Superior temporal gyrus (tissue), 1 donor: ENCODE measurements at regions not wholly inside any gene's neighbourhood (a gene's known extent, or its start where the extent isn't known, plus 50 kb on each side); places are given as distances from the start of the nearest gene placed in this dataset.
"Not testable (repeated sequence)": the region's sequence is repeated elsewhere in the genome, so short reads cannot be mapped to it uniquely, and the experiment has no call there.

Source experiments
- DNase-seq: peaks from one replicate; pipeline ENCODE4 v3.0.0-alpha.2; 2016; ENCODE audit errors: extremely low spot score

- not testable (repeated sequence) for DNase-seq
These were observed 108.0 kb upstream of the LRRC3B start for GRCh38 chr3:26514445-26515029.

- no peak for DNase-seq
These were observed 107.2 kb upstream of the LRRC3B start for GRCh38 chr3:26515351-26515750.

GRCh38 chr3:26521261-26521660, 101.3 kb upstream of the LRRC3B start:
- no peak for DNase-seq

- no peak for DNase-seq
These were observed 99.7 kb upstream of the LRRC3B start for GRCh38 chr3:26522919-26523318.

- DNase-seq, result no peak
These were observed 97.6 kb upstream of the LRRC3B start for GRCh38 chr3:26525013-26525412.

GRCh38 chr3:26535151-26535550, 87.4 kb upstream of the LRRC3B start:
- no peak for DNase-seq

- DNase-seq, result no peak
These were observed 85.6 kb upstream of the LRRC3B start for GRCh38 chr3:26536955-26537354.

GRCh38 chr3:26550413-26550812, 72.2 kb upstream of the LRRC3B start:
- DNase-seq, result no peak

- no peak for DNase-seq
These were observed 65.9 kb upstream of the LRRC3B start for GRCh38 chr3:26556637-26557036.

- no peak for DNase-seq
These were observed 64.3 kb upstream of the LRRC3B start for GRCh38 chr3:26558257-26558656.

- no peak for DNase-seq
These were observed 63.3 kb upstream of the LRRC3B start for GRCh38 chr3:26559227-26559626.

- DNase-seq, result no peak
These were observed 62.5 kb upstream of the LRRC3B start for GRCh38 chr3:26560081-26560480.

- DNase-seq, result no peak
These were observed 60.4 kb upstream of the LRRC3B start for GRCh38 chr3:26562021-26562768.
